Fibroblast of mammary gland (primary cell): ENCODE measurements at regions not wholly inside any gene's neighbourhood (a gene's known extent, or its start where the extent isn't known, plus 50 kb on each side); places are given as distances from the start of the nearest gene placed in this dataset.

Source experiments
- DNase-seq: peaks from one replicate; pipeline ENCODE4 v3.0.0-alpha.2; 2010; ENCODE audit warnings: low read depth
- H3K4me3 ChIP-seq: 2 replicates; pipeline ENCODE4 v1.5.1; 2011; ENCODE audit warnings: low read depth, mild to moderate bottlenecking, low read length, moderate library complexity; ENCODE audit not compliant: control insufficient read depth
- CTCF ChIP-seq: conservative IDR thresholded peaks from 2 replicates; pipeline ENCODE4 v1.5.1; 2011; ENCODE audit warnings: low read depth, low read length, inconsistent platforms; ENCODE audit not compliant: control insufficient read depth, insufficient read depth

- DNase-seq, result no peak
- TF ChIP-seq CTCF, result no peak
- H3K4me3 ChIP-seq, result no peak overlapping the region
Observed at GRCh38 chr6:114739656-114740055, 396.8 kb upstream of the HS3ST5 start.

GRCh38 chr6:114735025-114735735, 392.4 kb upstream of the HS3ST5 start:
- DNase-seq, result no peak
- H3K4me3 ChIP-seq, result no peak overlapping the region
- no peak for TF ChIP-seq CTCF

- no peak for TF ChIP-seq CTCF
- DNase-seq, result no peak
- H3K4me3 ChIP-seq, result no peak overlapping the region
Observed at GRCh38 chr6:114733596-114733995, 390.8 kb upstream of the HS3ST5 start.

GRCh38 chr6:114718716-114719270, 376.0 kb upstream of the HS3ST5 start:
- no peak for TF ChIP-seq CTCF
- DNase-seq, result no peak
- no peak overlapping the region for H3K4me3 ChIP-seq

DNA sequence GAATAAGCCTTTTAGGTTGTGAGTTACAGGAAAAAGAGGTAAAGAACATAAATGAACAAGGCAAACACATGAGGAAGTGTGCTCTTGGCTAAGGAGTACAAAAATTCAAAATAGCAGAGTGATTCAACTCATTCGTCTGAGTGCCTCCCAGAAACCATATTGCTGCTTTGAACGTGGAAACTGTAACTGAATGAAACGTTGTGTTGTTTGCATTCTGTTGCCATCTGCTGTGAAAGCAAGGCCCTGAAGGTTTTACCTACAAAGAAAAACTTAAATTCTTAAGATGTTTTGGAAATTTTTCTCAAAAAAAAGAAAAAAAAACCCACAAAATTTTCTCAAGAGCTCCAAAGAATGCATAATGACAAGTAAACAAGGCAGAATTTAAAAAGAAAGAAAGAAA, 375.4 kb upstream of the HS3ST5 start:
- no peak overlapping the region for H3K4me3 ChIP-seq
- DNase-seq, result no peak
- TF ChIP-seq CTCF, result no peak

DNA sequence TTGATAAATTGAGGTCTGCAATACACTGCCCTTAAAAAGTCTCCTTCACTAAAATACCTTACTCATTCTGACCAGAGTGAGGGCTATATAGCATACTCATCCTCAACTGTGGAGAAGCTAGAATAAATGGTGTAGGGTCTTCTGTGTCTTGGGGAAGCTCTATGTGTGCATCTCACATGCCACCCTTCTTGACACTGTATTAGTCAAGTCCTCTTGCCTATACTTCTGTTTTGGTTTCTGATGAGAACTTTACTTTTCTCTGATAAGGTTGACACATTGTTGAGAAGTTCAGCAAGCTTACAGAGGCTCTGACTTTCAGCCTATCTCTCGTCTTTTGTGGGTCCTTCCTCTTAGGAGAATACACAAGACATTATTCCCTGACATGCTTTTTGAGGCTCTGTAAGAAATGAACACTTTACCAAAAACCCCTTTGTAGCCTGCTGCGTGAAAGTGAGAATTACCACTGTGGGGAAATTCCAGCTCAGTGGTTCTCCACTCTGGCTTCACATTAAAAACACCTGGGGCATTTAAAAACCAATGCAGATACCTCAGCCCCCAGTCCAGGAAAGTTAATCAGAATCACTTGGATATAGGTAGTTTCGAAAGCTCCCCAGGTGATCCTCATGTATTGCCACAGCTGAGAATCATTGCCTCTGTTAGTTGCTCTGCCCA, 372.1 kb upstream of the HS3ST5 start:
- TF ChIP-seq CTCF, result no peak
- H3K4me3 ChIP-seq, result no peak overlapping the region
- DNase-seq, result no peak
